GM21786 (cell line): ENCODE measurements at regions not wholly inside any gene's neighbourhood (a gene's known extent, or its start where the extent isn't known, plus 50 kb on each side); places are given as distances from the start of the nearest gene placed in this dataset.
"Not testable (repeated sequence)": the region's sequence is repeated elsewhere in the genome, so short reads cannot be mapped to it uniquely, and the experiment has no call there.

Experiments used
- ATAC-seq: cut with Tn5 transposase; IDR thresholded peaks from one replicate; pipeline ENCODE4 v1.9.1; 2021; ENCODE audit not compliant: unreplicated experiment

DNA sequence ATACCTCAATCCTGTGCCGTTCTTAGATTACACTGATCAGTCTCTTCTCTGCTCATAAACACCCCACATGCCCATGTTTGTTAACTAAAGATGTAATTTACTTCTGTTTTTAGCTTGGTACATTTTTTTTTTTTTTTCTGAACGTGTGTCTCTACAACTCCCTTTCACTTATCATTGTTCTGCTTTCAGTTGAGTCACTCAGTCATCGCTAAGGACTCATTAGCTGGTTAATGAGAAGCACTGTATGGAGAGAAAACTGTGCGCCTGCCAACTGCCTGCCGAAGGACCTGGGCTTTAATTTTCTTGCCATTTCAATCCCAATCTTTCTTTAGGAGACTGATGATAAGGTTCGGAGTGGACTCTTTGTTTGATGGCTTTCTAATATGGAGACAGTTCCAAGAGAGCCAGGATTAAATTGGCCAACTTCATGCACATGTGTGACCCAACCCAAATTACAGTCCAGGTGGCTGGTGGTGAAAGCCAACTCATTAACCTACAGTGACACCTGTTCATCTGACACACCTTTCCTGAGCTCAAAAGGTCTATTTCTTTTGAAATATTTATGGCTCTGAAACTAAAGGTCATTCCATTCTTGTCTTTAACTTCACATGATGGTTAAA, 334.1 kb downstream of the BCKDHB start:
- ATAC-seq: no peak

DNA sequence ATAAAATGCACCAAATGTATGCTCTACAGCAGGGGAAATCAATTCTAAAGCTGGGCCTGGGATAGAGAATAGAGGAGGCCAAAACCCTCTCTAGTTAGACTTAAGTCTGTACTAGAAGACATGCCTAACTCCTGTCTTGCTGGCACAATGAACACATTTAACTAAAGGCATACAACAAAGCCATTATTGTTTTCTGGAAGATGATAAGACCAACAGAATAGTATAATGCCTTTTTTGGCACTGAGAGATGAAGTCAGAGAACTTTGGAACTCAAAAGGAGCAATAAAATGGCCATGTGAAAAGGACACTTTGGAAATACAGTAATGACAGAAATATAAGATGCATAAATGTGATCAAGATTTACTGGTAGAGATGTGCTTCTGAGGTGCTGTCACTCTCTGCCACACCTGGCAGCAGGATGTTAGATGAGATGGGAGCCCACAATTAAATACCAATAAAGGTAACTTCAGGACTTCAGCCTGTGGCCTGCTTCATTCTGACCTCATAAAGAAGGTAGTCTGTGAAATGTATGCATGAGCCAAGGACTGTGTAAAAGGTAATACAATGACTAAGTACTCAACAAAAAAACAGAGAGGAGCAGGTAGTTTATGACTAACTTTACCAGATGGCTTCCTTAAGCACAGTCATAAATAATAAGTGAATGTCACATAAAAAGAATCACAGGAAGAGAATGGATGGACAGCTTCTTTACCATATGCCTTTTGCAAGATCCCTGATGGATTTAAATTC, 333.4 kb downstream of the BCKDHB start:
- no peak for ATAC-seq

DNA sequence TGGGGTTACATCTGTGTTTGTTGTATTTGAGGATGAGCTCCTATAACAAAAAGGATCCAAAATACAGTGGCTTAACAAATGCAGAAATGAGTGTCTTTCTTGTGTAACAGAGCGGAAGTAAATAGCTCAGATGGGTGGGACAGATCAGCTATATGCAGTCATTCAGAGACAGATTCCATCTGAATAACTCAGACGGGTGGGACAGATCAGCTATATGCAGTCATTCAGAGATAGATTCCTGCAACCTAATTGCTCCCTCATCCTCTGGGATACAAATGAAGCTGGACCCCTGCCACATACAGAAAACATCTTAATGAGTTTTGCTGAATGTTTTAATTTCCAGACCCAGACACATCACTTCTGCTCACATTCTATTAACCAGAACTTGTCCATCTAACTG, 332.3 kb downstream of the BCKDHB start:
- ATAC-seq: no peak

GRCh38 chr6:80437801-80438200, 331.3 kb downstream of the BCKDHB start:
- ATAC-seq: no peak

- ATAC-seq: no peak
Measured at GRCh38 chr6:80437221-80437620, 330.8 kb downstream of the BCKDHB start.

DNA sequence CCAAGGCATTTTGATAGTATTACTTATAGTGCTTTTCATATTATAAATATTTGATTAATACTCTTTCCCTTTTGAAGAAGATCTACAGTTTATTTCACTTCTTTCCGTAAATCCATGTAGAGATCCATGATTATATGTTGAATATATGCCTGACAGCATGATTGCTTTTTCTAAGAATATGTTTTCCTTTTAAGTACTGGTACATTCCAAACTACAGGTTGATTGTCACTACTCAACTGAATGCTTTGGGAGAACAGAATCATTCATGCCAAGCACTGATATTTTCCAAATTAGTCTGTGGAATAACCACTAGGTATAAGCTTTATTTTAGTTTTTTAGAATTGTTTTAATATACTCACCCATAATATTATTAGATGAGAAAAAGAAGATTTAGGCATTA, 330.2 kb downstream of the BCKDHB start:
- ATAC-seq: no peak

DNA sequence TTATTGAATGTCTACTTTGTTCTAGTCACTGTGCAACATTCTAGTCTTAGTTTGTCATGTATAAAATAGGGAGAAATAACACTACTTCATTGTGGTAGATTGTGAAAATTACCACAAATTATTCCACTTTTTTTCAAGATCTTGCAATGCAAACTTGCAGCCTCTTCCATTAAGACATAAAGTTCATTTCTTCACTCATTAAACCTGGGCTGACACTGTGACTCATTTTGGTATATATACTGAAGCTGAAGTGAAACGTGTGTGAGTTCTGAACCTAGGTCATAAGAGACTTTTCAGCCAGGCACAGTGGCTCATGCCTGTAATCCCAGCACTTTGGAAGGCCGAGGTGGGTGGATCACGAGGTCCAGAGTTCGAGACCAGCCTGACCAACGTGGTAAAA, 329.0 kb downstream of the BCKDHB start:
- ATAC-seq: no peak

- no peak for ATAC-seq
Measured at GRCh38 chr6:80434691-80435350, 328.4 kb downstream of the BCKDHB start.

GRCh38 chr6:80433673-80434025, 327.2 kb downstream of the BCKDHB start:
- no peak for ATAC-seq

- ATAC-seq: no peak
Measured at GRCh38 chr6:80433010-80433672, 326.7 kb downstream of the BCKDHB start.

DNA sequence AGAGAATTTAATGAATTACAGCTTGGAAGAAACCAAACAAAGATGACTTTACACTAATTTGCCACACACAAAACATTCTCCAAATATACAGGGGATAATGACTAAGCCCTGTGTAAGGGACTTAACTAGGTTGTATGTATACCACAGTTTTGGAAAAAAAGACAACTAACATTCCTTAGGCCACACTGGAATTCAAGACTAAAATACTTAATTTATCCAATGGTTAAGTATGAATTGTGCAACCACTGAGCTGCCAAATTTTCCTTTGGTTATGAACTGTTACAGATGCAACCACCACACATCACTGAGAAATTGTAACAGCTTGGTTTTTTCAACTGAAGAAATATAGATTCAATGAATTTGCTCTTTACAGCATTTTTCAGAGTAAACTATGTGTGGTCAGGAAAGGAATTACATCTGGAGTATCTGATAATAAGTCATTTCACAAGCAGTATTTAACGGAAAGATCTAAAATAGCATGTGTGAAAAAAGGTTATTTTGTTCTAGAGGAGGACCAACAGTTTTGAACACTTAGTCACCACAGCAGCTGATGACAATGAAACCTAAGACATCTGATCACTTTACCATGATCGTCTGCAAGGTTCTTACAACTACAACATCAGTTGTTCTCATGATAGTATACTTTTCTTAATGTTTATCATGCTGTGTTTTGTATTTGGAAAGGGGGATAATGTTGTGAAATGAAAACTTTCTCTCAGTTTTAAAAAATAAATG, 318.8 kb downstream of the BCKDHB start:
- no peak for ATAC-seq

DNA sequence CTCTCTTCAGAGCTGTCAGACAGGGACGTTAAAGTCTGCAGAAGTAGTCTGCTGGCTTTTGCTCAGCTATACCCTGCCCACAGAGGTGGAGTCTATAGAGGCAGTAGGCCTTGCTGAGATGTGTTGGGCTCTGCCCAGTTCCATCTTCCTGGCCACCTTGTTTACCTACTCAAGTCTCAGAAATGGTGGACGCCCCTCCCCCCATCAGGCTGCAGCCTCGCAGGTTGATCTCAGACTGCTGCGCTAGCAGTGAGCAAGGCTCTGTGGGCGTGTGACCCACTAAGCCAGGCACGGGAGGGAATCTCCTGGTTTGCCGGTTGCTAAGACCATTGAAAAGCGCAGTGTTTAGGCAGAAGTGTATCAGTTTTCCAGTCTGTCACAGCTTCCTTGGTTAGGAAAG, 305.0 kb downstream of the BCKDHB start:
- ATAC-seq: no peak

DNA sequence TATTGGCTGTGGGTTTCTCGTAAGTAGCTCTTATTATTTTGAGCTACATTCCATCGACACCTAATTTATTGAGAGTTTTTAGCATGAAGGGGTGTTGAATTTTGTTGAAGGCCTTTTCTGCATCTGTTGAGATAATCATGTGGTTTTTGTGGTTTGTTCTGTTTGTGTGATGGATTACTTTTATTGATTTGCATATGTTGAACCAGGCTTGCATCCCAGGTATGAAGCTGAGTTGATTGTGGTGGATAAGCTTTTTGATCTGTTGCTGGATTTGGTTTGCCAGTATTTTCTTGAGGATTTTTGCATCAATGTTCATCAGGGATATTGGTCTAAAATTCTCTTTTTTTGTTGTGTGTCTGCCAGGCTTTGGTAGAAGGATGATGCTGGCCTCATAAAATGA, 301.5 kb downstream of the BCKDHB start:
- not testable (repeated sequence) for ATAC-seq

DNA sequence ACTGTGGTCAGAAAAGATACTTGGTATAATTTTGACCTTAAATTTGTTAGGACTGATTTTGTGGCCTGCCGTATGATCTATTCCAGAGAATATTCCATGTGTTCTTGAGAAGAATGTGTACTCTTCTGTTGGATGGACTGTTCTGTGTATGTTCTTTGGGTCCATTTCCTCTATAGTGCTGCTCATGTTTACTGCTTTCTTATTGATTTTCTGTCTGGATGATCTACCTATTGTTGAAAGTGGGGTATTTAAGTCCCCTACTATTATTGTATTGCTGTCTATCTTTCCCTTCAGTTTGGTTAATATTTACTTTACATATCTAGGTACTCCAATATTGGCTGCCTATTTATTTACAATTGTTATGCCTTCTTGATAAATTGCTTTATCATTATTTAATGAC, 298.4 kb downstream of the BCKDHB start:
- no peak for ATAC-seq

DNA sequence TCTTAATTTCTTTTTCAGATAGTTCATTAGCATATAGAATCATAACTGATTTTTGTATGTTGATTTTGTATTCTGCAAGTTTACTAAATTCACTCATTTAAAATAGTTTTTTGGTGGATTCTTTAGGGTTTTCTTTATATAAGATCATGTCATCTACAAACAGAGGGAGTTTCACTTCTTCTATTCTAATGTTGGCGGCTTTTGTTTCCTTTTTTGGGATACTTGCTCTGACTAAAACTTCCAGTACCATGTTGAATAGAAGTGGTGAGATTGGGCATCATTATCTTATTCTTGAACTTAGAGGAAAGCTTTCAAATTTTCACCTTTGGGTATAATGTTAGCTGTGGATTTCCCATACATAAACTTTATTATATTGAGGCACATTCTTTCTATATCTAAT, 296.9 kb downstream of the BCKDHB start:
- ATAC-seq: no peak

DNA sequence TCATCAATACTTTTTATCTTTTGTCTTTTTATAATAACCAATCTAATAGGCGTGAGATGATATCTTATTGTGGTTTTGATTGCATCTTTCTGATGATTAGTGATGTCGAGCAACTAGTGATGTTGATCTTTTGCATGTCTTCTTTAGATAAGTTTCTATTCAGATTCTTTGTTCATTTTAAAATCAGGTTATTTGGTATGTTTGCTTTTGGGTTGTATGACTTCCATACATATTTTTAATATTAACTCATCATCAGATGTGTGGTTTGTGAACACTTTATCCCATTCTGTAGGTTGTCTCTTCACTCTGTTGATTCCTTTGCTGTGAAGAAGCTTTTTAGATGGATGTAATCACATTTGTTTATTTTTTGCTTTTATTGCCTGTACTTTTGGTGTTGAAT, 295.8 kb downstream of the BCKDHB start:
- no peak for ATAC-seq
